ENCODE measurements at regions not wholly inside any gene's neighbourhood (a gene's known extent, or its start where the extent isn't known, plus 50 kb on each side); places are given as distances from the start of the nearest gene placed in this dataset.
"Not testable (repeated sequence)": the region's sequence is repeated elsewhere in the genome, so short reads cannot be mapped to it uniquely, and the experiment has no call there.

DNA sequence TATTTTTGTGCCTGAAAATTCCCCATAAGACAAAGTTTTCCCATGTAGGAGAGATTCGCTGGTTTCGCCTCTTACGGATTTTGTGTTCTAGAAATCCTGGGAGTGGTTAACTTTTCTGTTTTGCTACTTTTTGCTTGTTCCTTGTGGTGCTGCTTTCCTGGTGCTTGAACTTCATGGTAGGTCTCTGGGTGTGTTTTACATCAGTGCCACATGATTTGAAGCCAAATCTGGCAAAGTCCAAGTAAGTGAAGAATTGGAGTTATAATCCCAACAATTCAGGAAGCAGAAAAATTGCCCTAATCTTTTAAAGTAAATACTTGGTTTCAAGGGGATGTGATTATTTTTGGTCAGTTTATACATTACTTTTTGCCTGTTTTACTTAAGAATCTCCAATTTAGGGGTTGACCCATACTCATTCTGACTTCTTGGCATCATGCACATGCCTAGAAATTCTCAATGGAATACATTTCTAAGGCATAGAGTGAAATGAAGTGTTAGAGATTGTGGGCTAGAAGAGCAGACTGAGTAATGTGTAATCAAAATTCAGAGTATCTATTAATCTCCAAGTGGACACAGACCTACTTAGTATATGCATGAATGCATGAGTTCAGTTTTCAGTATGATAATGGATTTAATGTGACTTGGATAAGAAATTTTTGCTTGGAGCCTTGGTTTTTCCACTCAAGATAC, 189.7 kb downstream of the CSNK1G3 start:
- Histone ChIP-seq H3K4me3 (ENCODE audit: extremely low read depth, insufficient read depth, low read length, poor library complexity, severe bottlenecking) (no peak overlapping the region), H3K27ac (ENCODE audit: low read depth, low read length, severe bottlenecking) (peak overlapping the region; percentile 96), H3K9me3 (ENCODE audit: control insufficient read depth, low read length) (peaks cover 3% of the 10 kb centered on the region), H3K36me3 (ENCODE audit: control insufficient read depth, insufficient read depth, low read length) (no peaks in the 10 kb centered on the region), H3K4me1 (ENCODE audit: control insufficient read depth, insufficient read depth, low read length, poor library complexity, severe bottlenecking) (peaks cover 14% of the 10 kb centered on the region)
- 100% methylated on average over 3 of the region's 3 CpGs; no CpG with 5 or more reads in 1 of the 2 experiments for WGBS, 2 experiments (ENCODE audit: insufficient coverage in 2 of 2)

DNA sequence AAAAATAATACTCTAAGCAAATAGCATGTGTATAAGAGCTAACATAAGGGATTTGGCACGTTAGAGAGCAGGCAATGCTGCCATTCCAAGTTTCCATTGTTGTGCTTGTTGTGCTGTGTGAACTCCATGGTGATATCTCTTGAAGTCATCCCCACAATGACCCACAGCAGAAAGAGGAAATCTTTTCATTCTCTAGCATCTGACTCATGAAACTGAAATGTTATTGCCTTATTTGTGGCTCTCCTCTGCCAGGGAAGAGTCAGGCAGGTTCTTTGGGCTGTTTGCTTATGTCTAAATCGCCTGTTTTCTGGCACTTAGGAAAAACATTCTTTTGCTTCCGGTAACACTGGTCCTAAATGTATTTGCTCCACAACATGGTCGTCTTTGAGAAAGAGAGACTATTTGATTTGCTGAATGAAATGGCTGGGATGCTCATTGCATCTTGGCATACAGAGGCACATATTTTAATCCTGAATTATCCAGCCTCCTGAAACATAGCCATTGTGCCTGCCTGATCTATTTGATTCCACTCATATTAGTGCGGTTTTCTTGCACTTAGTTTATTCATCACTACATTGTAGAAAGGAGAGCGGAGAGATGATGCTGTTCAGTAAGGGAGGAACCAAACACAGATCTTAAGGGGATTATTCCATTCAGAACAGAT, 188.8 kb downstream of the CSNK1G3 start:
- H3K4me1 ChIP-seq (ENCODE audit: control insufficient read depth, insufficient read depth, low read length, poor library complexity, severe bottlenecking): peaks cover 14% of the 10 kb centered on the region
- no peaks in the 10 kb centered on the region for H3K9me3 ChIP-seq (ENCODE audit: control insufficient read depth, low read length)
- H3K27ac ChIP-seq (ENCODE audit: low read depth, low read length, severe bottlenecking): peak overlapping the region; percentile 96
- no peaks in the 10 kb centered on the region for H3K36me3 ChIP-seq (ENCODE audit: control insufficient read depth, insufficient read depth, low read length)
- WGBS, 2 experiments (ENCODE audit: insufficient coverage in 2 of 2): 73 to 78% methylated on average over 2 to 4 of the region's 6 CpGs
- no peak overlapping the region for H3K4me3 ChIP-seq (ENCODE audit: extremely low read depth, insufficient read depth, low read length, poor library complexity, severe bottlenecking)

DNA sequence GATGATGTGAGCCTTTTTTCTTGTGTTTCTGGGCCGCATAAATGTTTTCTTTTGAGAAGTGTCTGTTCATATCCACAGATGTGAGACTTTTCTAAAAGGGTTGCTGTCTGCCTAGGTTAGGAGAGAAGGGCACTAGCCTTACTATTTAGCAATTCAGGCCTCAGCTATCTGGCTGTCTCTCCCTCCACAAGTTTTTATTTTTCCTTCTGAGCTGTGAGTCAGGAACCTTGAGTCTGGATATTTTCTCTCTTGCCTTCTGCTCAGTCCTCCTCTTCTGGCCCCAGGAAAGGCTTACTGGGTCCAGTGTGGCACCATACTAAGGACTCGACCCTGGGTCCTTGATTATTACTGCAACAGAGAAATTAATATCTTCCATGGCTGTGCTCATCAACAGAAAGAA, 187.6 kb downstream of the CSNK1G3 start:
- Histone ChIP-seq H3K27ac (ENCODE audit: low read depth, low read length, severe bottlenecking) (peak overlapping the region; percentile 96), H3K4me1 (ENCODE audit: control insufficient read depth, insufficient read depth, low read length, poor library complexity, severe bottlenecking) (peaks cover 14% of the 10 kb centered on the region), H3K9me3 (ENCODE audit: control insufficient read depth, low read length) (no peaks in the 10 kb centered on the region), H3K4me3 (ENCODE audit: extremely low read depth, insufficient read depth, low read length, poor library complexity, severe bottlenecking) (no peak overlapping the region), H3K36me3 (ENCODE audit: control insufficient read depth, insufficient read depth, low read length) (no peaks in the 10 kb centered on the region)
- 88 to 100% methylated on average over 2 of the region's 2 CpGs for WGBS, 2 experiments (ENCODE audit: insufficient coverage in 2 of 2)

DNA sequence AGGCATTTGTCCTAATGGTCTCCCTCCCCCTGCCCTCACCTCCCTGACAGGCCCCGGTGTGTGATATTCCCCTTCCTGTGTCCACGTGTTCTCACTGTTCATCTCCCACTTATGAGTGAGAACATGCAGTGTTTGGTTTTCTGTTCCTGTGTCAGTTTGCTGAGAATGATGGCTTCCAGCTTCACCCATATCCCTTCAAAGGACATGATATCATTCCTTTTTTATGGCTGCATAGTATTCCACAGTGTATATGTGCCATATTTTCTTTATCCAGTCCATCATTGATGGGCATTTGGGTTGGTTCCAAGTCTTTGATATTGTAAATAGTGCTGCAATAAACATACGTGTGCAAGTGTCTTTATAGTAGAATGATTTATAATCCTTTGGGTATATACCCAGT, 187.0 kb downstream of the CSNK1G3 start:
- H3K9me3 ChIP-seq (ENCODE audit: control insufficient read depth, low read length); H3K27ac ChIP-seq (ENCODE audit: low read depth, low read length, severe bottlenecking); H3K36me3 ChIP-seq (ENCODE audit: control insufficient read depth, insufficient read depth, low read length); H3K4me3 ChIP-seq (ENCODE audit: extremely low read depth, insufficient read depth, low read length, poor library complexity, severe bottlenecking): not testable (repeated sequence)
- H3K4me1 ChIP-seq (ENCODE audit: control insufficient read depth, insufficient read depth, low read length, poor library complexity, severe bottlenecking): peaks cover 14% of the 10 kb centered on the region
- WGBS, 2 experiments (ENCODE audit: insufficient coverage in 2 of 2): no CpG with 5 or more reads among the region's 3 CpGs

DNA sequence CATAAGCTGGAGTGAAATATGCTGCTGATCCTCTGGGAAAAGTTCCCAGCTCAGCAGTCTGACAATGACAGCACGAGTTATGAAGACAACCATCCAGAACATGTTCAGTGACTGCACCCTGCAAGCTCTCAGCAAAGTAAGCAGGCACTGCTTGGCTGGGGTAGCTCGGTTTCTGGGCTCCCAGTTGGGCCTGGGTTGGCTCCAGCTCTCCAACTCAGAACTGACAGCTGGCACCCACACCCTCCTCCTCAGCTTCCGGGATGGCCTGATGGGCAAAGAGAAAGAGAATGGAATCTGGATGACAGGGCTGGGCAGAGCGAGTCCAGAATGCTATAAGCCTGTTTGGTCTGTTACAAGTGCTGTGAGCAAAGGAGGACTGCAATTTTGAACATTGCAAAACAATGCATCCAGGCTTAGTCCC, 185.0 kb downstream of the CSNK1G3 start:
- WGBS, 2 experiments (ENCODE audit: insufficient coverage in 2 of 2): 85 to 96% methylated on average over 2 of the region's 4 CpGs
- no peak overlapping the region for H3K4me3 ChIP-seq (ENCODE audit: extremely low read depth, insufficient read depth, low read length, poor library complexity, severe bottlenecking)

DNA sequence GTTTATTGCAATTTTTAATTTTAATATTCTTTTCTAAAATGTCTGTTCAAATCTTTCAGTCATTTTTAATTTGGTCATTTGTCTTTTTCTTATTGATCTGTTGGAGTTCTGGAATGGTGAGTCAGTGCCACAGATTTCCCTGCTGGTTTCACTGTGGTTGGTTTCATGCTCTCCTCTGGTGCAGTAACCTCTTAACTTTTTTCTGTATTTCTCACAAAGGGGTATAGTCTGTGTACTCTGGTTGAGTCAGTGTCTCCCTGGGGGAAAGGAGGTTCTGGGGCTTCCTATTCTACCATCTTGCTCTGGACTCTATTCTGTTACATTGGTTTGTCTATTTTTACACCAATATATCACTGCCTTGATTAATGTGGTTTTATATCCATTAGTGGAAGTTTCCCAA, 178.8 kb downstream of the CSNK1G3 start:
- H3K27ac ChIP-seq (ENCODE audit: low read depth, low read length, severe bottlenecking): no peak overlapping the region
- no peak overlapping the region for H3K4me3 ChIP-seq (ENCODE audit: extremely low read depth, insufficient read depth, low read length, poor library complexity, severe bottlenecking)
- H3K4me1 ChIP-seq (ENCODE audit: control insufficient read depth, insufficient read depth, low read length, poor library complexity, severe bottlenecking): no peaks in the 10 kb centered on the region
- H3K9me3 ChIP-seq (ENCODE audit: control insufficient read depth, low read length): no peaks in the 10 kb centered on the region
- H3K36me3 ChIP-seq (ENCODE audit: control insufficient read depth, insufficient read depth, low read length): no peaks in the 10 kb centered on the region

More for the DNA sequence above, 185.0 kb downstream of the CSNK1G3 start:
- H3K36me3 ChIP-seq (ENCODE audit: control insufficient read depth, insufficient read depth, low read length): no peaks in the 10 kb centered on the region
- peaks cover 14% of the 10 kb centered on the region for H3K4me1 ChIP-seq (ENCODE audit: control insufficient read depth, insufficient read depth, low read length, poor library complexity, severe bottlenecking)
- no peak overlapping the region for H3K27ac ChIP-seq (ENCODE audit: low read depth, low read length, severe bottlenecking)
- H3K9me3 ChIP-seq (ENCODE audit: control insufficient read depth, low read length): no peaks in the 10 kb centered on the region

DNA sequence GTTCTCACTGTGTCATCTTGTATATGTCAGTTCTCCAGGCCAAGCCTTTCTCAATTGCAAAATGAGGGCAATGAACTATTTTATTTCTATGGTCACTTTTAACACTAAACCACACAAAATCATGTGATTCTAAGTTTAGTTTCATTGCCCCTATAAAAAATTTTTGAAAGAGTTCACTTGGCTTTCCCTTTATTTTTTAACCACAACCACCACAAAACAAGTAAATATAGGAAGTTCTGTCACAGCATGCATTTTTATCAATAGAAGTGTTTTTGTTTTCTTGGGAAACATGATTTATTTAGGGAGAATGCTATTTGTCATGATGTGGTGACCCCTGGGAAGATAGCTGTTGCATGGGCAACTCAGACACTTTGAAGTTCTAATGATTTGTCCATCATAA, 169.1 kb downstream of the CSNK1G3 start:
- Histone ChIP-seq H3K4me1 (ENCODE audit: control insufficient read depth, insufficient read depth, low read length, poor library complexity, severe bottlenecking) (no peaks in the 10 kb centered on the region), H3K4me3 (ENCODE audit: extremely low read depth, insufficient read depth, low read length, poor library complexity, severe bottlenecking) (no peak overlapping the region), H3K9me3 (ENCODE audit: control insufficient read depth, low read length) (peaks cover 16% of the 10 kb centered on the region), H3K27ac (ENCODE audit: low read depth, low read length, severe bottlenecking) (no peak overlapping the region), H3K36me3 (ENCODE audit: control insufficient read depth, insufficient read depth, low read length) (no peaks in the 10 kb centered on the region)

DNA sequence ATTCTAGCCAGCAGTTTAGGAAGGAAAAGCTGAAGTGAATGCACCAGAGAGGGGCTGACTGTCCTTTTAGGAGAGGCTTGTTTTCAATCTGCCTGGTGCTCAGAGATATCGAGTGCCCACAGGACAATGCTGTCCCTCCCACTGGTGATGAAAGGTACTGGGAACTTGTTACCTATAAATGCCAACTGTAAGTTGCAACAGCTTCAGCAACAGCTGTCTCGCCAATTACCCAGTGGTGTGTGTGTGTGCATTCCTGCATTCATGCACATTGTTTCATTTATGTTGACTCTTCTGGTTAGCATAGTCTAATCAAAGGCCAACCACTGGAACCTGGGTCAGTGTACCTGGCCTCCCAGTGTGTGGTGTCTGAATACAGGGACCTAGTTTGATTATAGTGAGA, 161.1 kb downstream of the CSNK1G3 start:
- H3K27ac ChIP-seq (ENCODE audit: low read depth, low read length, severe bottlenecking): no peak overlapping the region
- H3K9me3 ChIP-seq (ENCODE audit: control insufficient read depth, low read length): no peaks in the 10 kb centered on the region
- H3K4me1 ChIP-seq (ENCODE audit: control insufficient read depth, insufficient read depth, low read length, poor library complexity, severe bottlenecking): no peaks in the 10 kb centered on the region
- H3K4me3 ChIP-seq (ENCODE audit: extremely low read depth, insufficient read depth, low read length, poor library complexity, severe bottlenecking): no peak overlapping the region
- no peaks in the 10 kb centered on the region for H3K36me3 ChIP-seq (ENCODE audit: control insufficient read depth, insufficient read depth, low read length)
- 78% methylated on average over 1 of the region's 2 CpGs; no CpG with 5 or more reads in 1 of the 2 experiments for WGBS, 2 experiments (ENCODE audit: insufficient coverage in 2 of 2)

DNA sequence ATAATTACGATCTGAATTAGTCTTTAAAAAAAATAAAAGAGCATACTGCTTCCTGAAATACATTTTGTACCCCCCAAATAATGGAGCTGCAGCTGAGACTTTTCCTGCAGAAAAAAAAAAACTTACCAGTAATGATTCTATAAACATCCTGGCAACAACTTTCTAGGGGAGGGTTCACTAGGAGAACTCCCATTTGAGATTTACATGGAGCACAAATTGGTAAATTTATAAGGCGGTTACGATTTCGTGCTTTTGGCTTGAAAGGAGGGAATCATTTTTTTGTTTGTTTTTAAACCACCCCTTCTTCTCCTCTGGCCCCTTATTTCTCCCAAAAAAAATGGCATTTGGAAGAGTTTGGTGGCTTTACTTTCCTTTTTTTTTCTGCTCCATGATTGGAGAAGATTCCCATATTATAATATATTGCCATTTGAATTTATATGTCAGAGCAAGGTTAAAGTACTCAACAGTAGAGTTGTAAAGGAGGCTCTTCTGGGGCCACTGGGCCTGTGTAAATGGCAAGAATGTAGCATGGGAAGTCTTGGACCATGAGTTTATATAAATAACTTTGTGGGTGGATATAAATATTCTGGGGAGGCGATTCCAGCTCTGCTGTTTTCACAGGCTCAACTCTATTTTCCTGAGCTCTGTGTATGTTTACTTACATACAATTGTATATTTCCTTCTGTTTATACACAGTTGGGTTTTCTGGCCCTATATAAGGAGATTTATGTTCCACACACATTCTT, 159.9 kb downstream of the CSNK1G3 start:
- H3K4me1 ChIP-seq (ENCODE audit: control insufficient read depth, insufficient read depth, low read length, poor library complexity, severe bottlenecking): no peaks in the 10 kb centered on the region
- no peak overlapping the region for H3K27ac ChIP-seq (ENCODE audit: low read depth, low read length, severe bottlenecking)

DNA sequence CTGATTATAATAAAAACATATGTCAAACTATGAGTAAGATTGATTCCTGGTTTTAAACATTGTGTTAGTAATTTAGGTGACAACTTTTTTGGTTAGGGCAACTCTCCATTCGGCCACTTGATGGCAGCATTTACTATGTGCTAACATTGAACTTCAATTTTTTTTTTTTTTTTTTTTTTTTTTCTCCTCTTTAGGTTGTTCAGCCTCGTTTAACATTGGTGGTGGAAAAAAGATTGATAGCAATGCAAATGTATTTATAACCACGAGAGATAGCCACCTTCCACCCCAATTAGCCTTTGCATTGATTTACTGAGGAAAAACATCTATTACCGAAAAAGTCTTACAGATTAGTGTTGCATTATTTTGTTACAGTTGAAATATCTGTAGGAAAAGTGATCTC, 159.1 kb downstream of the CSNK1G3 start:
- no peak overlapping the region for H3K27ac ChIP-seq (ENCODE audit: low read depth, low read length, severe bottlenecking)
- no peaks in the 10 kb centered on the region for H3K4me1 ChIP-seq (ENCODE audit: control insufficient read depth, insufficient read depth, low read length, poor library complexity, severe bottlenecking)
- H3K4me3 ChIP-seq (ENCODE audit: extremely low read depth, insufficient read depth, low read length, poor library complexity, severe bottlenecking): no peak overlapping the region
- no peaks in the 10 kb centered on the region for H3K36me3 ChIP-seq (ENCODE audit: control insufficient read depth, insufficient read depth, low read length)
- WGBS, 2 experiments (ENCODE audit: insufficient coverage in 2 of 2): no CpG with 5 or more reads among the region's 4 CpGs
- no peaks in the 10 kb centered on the region for H3K9me3 ChIP-seq (ENCODE audit: control insufficient read depth, low read length)

More for the DNA sequence above, 159.9 kb downstream of the CSNK1G3 start:
- Histone ChIP-seq H3K9me3 (ENCODE audit: control insufficient read depth, low read length) (no peaks in the 10 kb centered on the region), H3K36me3 (ENCODE audit: control insufficient read depth, insufficient read depth, low read length) (no peaks in the 10 kb centered on the region), H3K4me3 (ENCODE audit: extremely low read depth, insufficient read depth, low read length, poor library complexity, severe bottlenecking) (no peak overlapping the region)
- WGBS, 2 experiments (ENCODE audit: insufficient coverage in 2 of 2): 100% methylated on average over 2 of the region's 5 CpGs; no CpG with 5 or more reads in 1 of the 2 experiments
